GM12874 (cell line): ENCODE measurements at regions not wholly inside any gene's neighbourhood (a gene's known extent, or its start where the extent isn't known, plus 50 kb on each side); places are given as distances from the start of the nearest gene placed in this dataset.

Experiments used
- TF ChIP-seq, protein P1 (sequence below): IDR thresholded peaks from 2 replicates; pipeline ENCODE4 v1.5.1; 2011; ENCODE audit warnings: low read depth, mild to moderate bottlenecking, control low read depth, low read length, moderate library complexity; ENCODE audit not compliant: insufficient read depth

DNA sequence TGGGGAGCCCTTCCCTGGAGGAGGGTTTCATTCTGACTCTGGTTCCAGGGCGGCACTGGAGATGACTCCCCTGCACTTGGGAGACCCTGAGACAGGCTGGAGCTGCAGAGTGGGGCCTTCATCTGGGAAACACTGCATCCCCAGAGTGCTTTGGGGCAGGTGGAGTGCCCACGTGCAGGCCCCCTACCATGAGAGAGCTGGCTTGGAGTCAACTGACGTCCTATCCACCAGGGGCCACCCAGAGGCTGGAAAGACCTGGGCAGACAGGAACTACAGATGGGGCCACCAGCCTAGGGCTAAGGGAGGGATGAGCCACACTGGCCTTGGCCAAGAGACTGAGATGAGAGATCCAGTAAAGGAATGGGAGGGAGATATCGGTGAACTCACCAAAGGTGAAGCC, 153.8 kb downstream of the ASB1 start:
- TF ChIP-seq, protein P1, sequence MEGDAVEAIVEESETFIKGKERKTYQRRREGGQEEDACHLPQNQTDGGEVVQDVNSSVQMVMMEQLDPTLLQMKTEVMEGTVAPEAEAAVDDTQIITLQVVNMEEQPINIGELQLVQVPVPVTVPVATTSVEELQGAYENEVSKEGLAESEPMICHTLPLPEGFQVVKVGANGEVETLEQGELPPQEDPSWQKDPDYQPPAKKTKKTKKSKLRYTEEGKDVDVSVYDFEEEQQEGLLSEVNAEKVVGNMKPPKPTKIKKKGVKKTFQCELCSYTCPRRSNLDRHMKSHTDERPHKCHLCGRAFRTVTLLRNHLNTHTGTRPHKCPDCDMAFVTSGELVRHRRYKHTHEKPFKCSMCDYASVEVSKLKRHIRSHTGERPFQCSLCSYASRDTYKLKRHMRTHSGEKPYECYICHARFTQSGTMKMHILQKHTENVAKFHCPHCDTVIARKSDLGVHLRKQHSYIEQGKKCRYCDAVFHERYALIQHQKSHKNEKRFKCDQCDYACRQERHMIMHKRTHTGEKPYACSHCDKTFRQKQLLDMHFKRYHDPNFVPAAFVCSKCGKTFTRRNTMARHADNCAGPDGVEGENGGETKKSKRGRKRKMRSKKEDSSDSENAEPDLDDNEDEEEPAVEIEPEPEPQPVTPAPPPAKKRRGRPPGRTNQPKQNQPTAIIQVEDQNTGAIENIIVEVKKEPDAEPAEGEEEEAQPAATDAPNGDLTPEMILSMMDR: no peak

DNA sequence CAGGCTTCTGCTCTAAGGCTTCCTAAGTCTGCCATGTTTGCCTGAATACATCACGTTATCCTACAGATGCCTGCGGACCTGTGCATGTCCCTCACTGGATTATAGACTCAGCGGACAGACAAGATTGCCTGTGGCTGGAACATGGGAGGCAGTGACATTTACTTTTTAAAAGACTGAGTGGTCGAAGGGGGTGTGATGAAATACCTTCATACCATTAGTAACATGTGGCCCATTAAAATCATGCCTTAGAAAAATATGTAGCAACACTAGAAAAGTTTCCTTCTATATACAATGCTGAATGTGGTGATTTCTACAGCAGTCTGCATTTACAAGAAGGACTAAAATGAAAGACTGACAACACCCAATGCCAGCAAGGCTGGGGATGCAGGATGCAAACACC, 154.4 kb downstream of the ASB1 start:
- TF ChIP-seq, protein P1: no peak

GRCh38 chr2:238582159-238582558, 155.4 kb downstream of the ASB1 start:
- TF ChIP-seq, protein P1: no peak

GRCh38 chr2:238584617-238585016, 157.9 kb downstream of the ASB1 start:
- TF ChIP-seq, protein P1: no peak

DNA sequence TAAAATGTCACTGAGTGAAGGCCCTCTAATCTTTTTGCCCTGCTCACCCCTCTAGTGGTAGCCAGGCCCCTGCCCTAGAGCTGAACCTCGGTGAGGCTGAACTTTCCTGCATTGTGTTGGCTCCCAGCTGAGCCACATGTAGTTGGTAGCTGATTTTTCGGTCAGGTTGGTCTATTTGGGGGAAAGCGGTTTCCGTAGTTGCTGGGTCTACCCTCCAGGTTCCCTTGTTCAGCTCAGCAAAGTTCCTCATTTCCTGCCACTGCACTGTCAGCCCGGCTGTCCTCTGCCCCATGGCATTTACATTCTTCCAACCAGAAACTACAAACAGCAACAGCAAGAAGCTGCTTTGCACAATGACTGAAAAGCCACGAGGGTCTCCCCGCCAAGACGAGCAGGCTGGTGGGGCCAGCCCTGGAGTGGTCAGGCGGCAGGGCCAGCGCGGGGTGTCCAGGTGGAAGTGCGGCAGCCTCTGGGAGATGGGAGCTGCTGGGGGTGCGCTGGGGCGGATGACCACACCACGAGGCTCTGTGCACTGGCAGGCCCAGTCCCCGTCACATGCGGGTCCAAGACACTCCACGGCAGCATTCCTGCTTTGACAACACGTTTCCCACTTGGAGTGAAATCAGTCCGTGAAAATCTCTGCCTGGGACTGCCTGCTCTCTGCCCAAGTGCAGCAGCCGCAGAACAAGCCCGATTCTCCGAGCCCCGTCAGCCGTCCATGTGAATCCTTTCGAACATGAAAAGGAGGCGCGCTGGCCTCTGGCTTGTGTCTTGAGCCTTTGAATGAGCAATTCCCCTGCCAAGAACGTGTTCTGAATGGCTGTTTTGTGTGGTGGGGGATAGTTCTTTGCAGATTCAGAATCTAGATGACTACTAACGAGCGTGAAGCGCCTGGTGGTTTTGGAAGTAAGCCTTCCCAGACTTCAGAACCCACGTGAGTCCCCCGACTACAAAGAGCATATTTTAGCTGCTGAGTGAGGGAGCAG, 159.4 kb downstream of the ASB1 start:
- TF ChIP-seq, protein P1: no peak

GRCh38 chr2:238586931-238587775, 160.4 kb downstream of the ASB1 start:
- TF ChIP-seq, protein P1: no peak
